A549 (cell line): ENCODE measurements at regions not wholly inside any gene's neighbourhood (a gene's known extent, or its start where the extent isn't known, plus 50 kb on each side); places are given as distances from the start of the nearest gene placed in this dataset.

ENCODE experiments used
- ATAC-seq, 2 experiments: fragments of 200-7000 bp in 1 of 2; fragments of >200 bp in 1 of 2; cut with Nextera tagmentation in 1 of 2; cut with Tn5 transposase in 1 of 2; 3 replicates each; pipeline versions ENCODE4 v1.8.0 to v1.9.1; 2018 to 2020; ENCODE audit warnings: mild to moderate bottlenecking in 1 of 2, moderate library complexity in 1 of 2
- CTCF ChIA-PET: fragments of 300-600 bp; sonication (Branson Sonifier 250); formaldehyde crosslinking; extraction: SDS; loops from one replicate; lab custom pipeline; 2021; ENCODE audit warnings: antibody characterized with exemption, inconsistent platforms; lab: Yijun Ruan, JAX
- POLR2A ChIA-PET: fragments of 350-600 bp; formaldehyde crosslinking; extraction: SDS; loops from one replicate; lab custom pipeline; 2021; ENCODE audit warnings: antibody characterized with exemption, inconsistent platforms; lab: Yijun Ruan, JAX
- DNase-seq, 2 experiments: peaks; one replicate each; pipeline versions ENCODE4 v3.0.0 to v3.0.0-alpha.2; 2011 to 2016; ENCODE audit warnings: low read depth in 1 of 2, low spot score in 1 of 2
- FAIRE-seq: peaks from 2 replicates; lab custom pipeline; 2011; peaks lifted over from hg19 to GRCh38; lab: Jason Lieb, UNC
- H3K27ac ChIP-seq, 2 experiments: fragments of >200 bp; sonication (Bioruptor Twin); formaldehyde crosslinking; 3 replicates each; pipeline ENCODE4 v1.5.1; 2016 to 2017
- H3K4me1 ChIP-seq: fragments of >200 bp; sonication (Bioruptor Twin); formaldehyde crosslinking; 3 replicates; pipeline ENCODE4 v1.6.1; 2016
- H3K4me2 ChIP-seq: fragments of >200 bp; sonication (Bioruptor Twin); formaldehyde crosslinking; 3 replicates; pipeline ENCODE4 v1.6.1; 2016
- H3K4me3 ChIP-seq: fragments of >200 bp; sonication (Bioruptor Twin); formaldehyde crosslinking; 3 replicates; pipeline ENCODE4 v1.5.1; 2016
- H3K9me3 ChIP-seq: fragments of >200 bp; sonication (Bioruptor Twin); formaldehyde crosslinking; 3 replicates; pipeline ENCODE4 v1.6.1; 2016
- CBX2 ChIP-seq: fragments of 200-600 bp; sonication (generic); IDR thresholded peaks from 2 replicates; pipeline ENCODE4 v1.6.1; 2016; ENCODE audit warnings: low read depth, mild to moderate bottlenecking, borderline replicate concordance
- CBX8 ChIP-seq: fragments of 200-600 bp; sonication (generic); IDR thresholded peaks from 2 replicates; pipeline ENCODE4 v1.6.1; 2016
- CEBPB ChIP-seq, 2 experiments: fragments of >200 bp in 1 of 2; sonication (Bioruptor Twin) in 1 of 2; formaldehyde crosslinking in 1 of 2; IDR thresholded peaks; 2 replicates each; pipeline ENCODE4 v1.6.1; 2012 to 2016
- CTCF ChIP-seq: fragments of >200 bp; sonication (Bioruptor Twin); formaldehyde crosslinking; IDR thresholded peaks from 3 replicates; pipeline ENCODE4 v1.5.1; 2016
- EHF ChIP-seq: fragments of 250-450 bp; sonication (Bioruptor Pico); IDR thresholded peaks from 2 replicates; pipeline ENCODE4 v1.5.0; 2020; ENCODE audit warnings: mild to moderate bottlenecking
- EP300 ChIP-seq, 2 experiments: fragments of >200 bp; sonication (Bioruptor Twin); formaldehyde crosslinking; IDR thresholded peaks; 2 replicates in 1 of 2; 3 replicates in 1 of 2; pipeline ENCODE4 v1.6.1; 2016 to 2017
- FOSL2 ChIP-seq, 2 experiments: fragments of 450-650 bp in 1 of 2; fragments of >200 bp in 1 of 2; sonication (Bioruptor Twin) in 1 of 2; formaldehyde crosslinking; IDR thresholded peaks; 2 replicates each; pipeline versions ENCODE4 v1.5.0 to v1.6.1; 2016 to 2020; ENCODE audit warnings: mild to moderate bottlenecking in 1 of 2, moderate library complexity in 1 of 2
- GATA3 ChIP-seq: IDR thresholded peaks from 2 replicates; pipeline ENCODE4 v1.6.1; 2012; ENCODE audit warnings: borderline replicate concordance
- HOXA7 ChIP-seq: fragments of 250-450 bp; sonication (Bioruptor Pico); IDR thresholded peaks from 2 replicates; pipeline ENCODE4 v1.5.0; 2020; ENCODE audit warnings: mild to moderate bottlenecking, moderate library complexity
- HOXB5 ChIP-seq: fragments of 250-450 bp; sonication (Bioruptor Pico); IDR thresholded peaks from 2 replicates; pipeline ENCODE4 v1.5.0; 2020; ENCODE audit warnings: mild to moderate bottlenecking, moderate library complexity
- MAX ChIP-seq: IDR thresholded peaks from 2 replicates; pipeline ENCODE4 v1.6.1; 2012
- MYC ChIP-seq: IDR thresholded peaks from 2 replicates; pipeline ENCODE4 v1.6.1; 2012; ENCODE audit warnings: mild to moderate bottlenecking, inconsistent platforms, low read length, improper control_type of control experiment, borderline replicate concordance
- NFE2L2 ChIP-seq: fragments of 150-350 bp; conservative IDR thresholded peaks from 2 replicates; pipeline ENCODE4 v1.6.1; 2014; ENCODE audit warnings: low read length
- NPAS2 ChIP-seq: fragments of 250-450 bp; sonication (Bioruptor Pico); IDR thresholded peaks from 2 replicates; pipeline ENCODE4 v1.8.0; 2022; ENCODE audit warnings: mild to moderate bottlenecking, moderate library complexity, borderline replicate concordance
- NR3C1 ChIP-seq: fragments of >200 bp; sonication (Bioruptor Twin); formaldehyde crosslinking; IDR thresholded peaks from 3 replicates; pipeline ENCODE4 v1.6.1; 2017
- POLR2AphosphoS2 ChIP-seq: conservative IDR thresholded peaks from 2 replicates; pipeline ENCODE4 v1.6.1; 2012; ENCODE audit warnings: low read length, improper control_type of control experiment, inconsistent platforms
- RARB ChIP-seq: fragments of 250-450 bp; sonication (Bioruptor Pico); IDR thresholded peaks from 2 replicates; pipeline ENCODE4 v1.8.0; 2021; ENCODE audit warnings: mild to moderate bottlenecking, moderate library complexity
- REST ChIP-seq: fragments of 200-600 bp; sonication (generic); IDR thresholded peaks from 2 replicates; pipeline ENCODE4 v1.6.1; 2016; ENCODE audit warnings: antibody characterized with exemption, mild to moderate bottlenecking, moderate library complexity
- SMC3 ChIP-seq: fragments of >200 bp; sonication (Bioruptor Twin); formaldehyde crosslinking; IDR thresholded peaks from 3 replicates; pipeline ENCODE4 v1.6.1; 2018; ENCODE audit warnings: inconsistent platforms
- TFCP2L1 ChIP-seq: fragments of 250-450 bp; sonication (Bioruptor Pico); IDR thresholded peaks from 2 replicates; pipeline ENCODE4 v1.5.0; 2021; ENCODE audit warnings: mild to moderate bottlenecking
- USF2 ChIP-seq: fragments of 450-650 bp; IDR thresholded peaks from 2 replicates; pipeline ENCODE4 v1.6.1; 2014; ENCODE audit warnings: antibody characterized with exemption
- ZNF302 ChIP-seq: fragments of 250-450 bp; sonication (Bioruptor Pico); IDR thresholded peaks from 2 replicates; pipeline ENCODE4 v1.9.0; 2021; ENCODE audit warnings: inconsistent platforms, mild to moderate bottlenecking, moderate library complexity
- WGBS: methylation state at CpG from one replicate; pipeline ENCODE4 v1.1.6; 2017; ENCODE audit errors: missing lambda C conversion rate; 5-methylcytosine and 5-hydroxymethylcytosine counted together

- TF ChIP-seq HOXA7 (CRISPR knock-in tag) (no peak), USF2 (no peak), RARB (CRISPR knock-in tag) (no peak), CEBPB (IDR thresholded peaks at IDR 0.05) (no peak), POLR2AphosphoS2 (no peak), NPAS2 (CRISPR knock-in tag) (no peak)
- TF ChIP-seq, all 56 proteins: peak for 0
These were observed 558.3 kb upstream of the PSMD7 start (continued) for GRCh38 chr16:73738266-73738665.

- DNase-seq: no peak
- WGBS: 10% methylated on average over 3 of the region's 3 CpGs
- H3K4me2 ChIP-seq: no peak overlapping the region
- H3K4me3 ChIP-seq: no peak overlapping the region
- TF ChIP-seq CBX2 (no peak), GATA3 (no peak), SMC3 (no peak), MYC (no peak), NR3C1 (no peak), CTCF (no peak), MAX (no peak), REST (no peak), POLR2AphosphoS2 (no peak), TFCP2L1 (CRISPR knock-in tag) (no peak), HOXB5 (CRISPR knock-in tag) (no peak), FOSL2 (IDR thresholded peaks at IDR 0.05) (no peak), FOSL2 (CRISPR knock-in tag; IDR thresholded peaks at IDR 0.05) (no peak), ZNF302 (no peak), USF2 (no peak), CBX8 (no peak), EHF (CRISPR knock-in tag) (no peak), EP300 (IDR thresholded peaks at IDR 0.05) (no peak), NFE2L2 (no peak)
- ChIA-PET POLR2A (no interaction called here), CTCF (interaction anchor here (0.6 to 0.7 kb wide), 2 partner anchors 80 to 1596 kb away, joined by 3 to 5 read pairs; no protein-coding TSS in a partner anchor)
- no peak for ATAC-seq
- 0 out of 3 replicates have a peak, but pooled peaks cover 6% of the 10 kb centered on the region for H3K9me3 ChIP-seq
- FAIRE-seq: no peak
- no peaks in the 10 kb centered on the region for H3K4me1 ChIP-seq
- no peak overlapping the region for H3K27ac ChIP-seq
These were observed 559.0 kb upstream of the PSMD7 start for GRCh38 chr16:73737637-73738036.
